ENCODE measurements at regions not wholly inside any gene's neighbourhood (a gene's known extent, or its start where the extent isn't known, plus 50 kb on each side); places are given as distances from the start of the nearest gene placed in this dataset.
"Not testable (repeated sequence)": the region's sequence is repeated elsewhere in the genome, so short reads cannot be mapped to it uniquely, and the experiment has no call there.

GRCh38 chr11:86166287-86166686 is 78.3 kb upstream of the EED start:
- DNase-seq: not testable (repeated sequence)

GRCh38 chr11:86164106-86164505 is 80.4 kb upstream of the EED start:
- no peak for DNase-seq

- not testable (repeated sequence) for DNase-seq
Observed at GRCh38 chr11:86163221-86163876, 81.2 kb upstream of the EED start.

GRCh38 chr11:86162239-86162638 is 82.3 kb upstream of the EED start:
- DNase-seq: no peak

GRCh38 chr11:86161837-86162236 is 82.7 kb upstream of the EED start:
- DNase-seq: no peak

- no peak for DNase-seq
Observed at GRCh38 chr11:86161336-86161735, 83.2 kb upstream of the EED start.

GRCh38 chr11:86160541-86161149 is 83.9 kb upstream of the EED start:
- DNase-seq: no peak

GRCh38 chr11:86159581-86159891 is 85.0 kb upstream of the EED start:
- DNase-seq: no peak

- peak in 1 of 5 donors; percentile 61 for DNase-seq
Observed at GRCh38 chr11:86158704-86159580, 85.6 kb upstream of the EED start.

- no peak for DNase-seq
Observed at GRCh38 chr11:86157797-86158378, 86.7 kb upstream of the EED start.

GRCh38 chr11:86156397-86156955 is 87.6 kb upstream of the PICALM start:
- no peak for DNase-seq

GRCh38 chr11:86155200-86155844 is 86.4 kb upstream of the PICALM start:
- DNase-seq: no peak

- no peak for DNase-seq
Observed at GRCh38 chr11:86153439-86153838, 84.6 kb upstream of the PICALM start.

- no peak for DNase-seq
Observed at GRCh38 chr11:86152901-86153300, 84.0 kb upstream of the PICALM start.

- no peak for DNase-seq
Observed at GRCh38 chr11:86152006-86152862, 83.3 kb upstream of the PICALM start.

GRCh38 chr11:86151174-86152005 is 82.5 kb upstream of the PICALM start:
- no peak for DNase-seq

- no peak for DNase-seq
Observed at GRCh38 chr11:86150847-86151173, 81.9 kb upstream of the PICALM start.

GRCh38 chr11:86149792-86150191 is 80.9 kb upstream of the PICALM start:
- no peak for DNase-seq

GRCh38 chr11:86148345-86148747 is 79.5 kb upstream of the PICALM start:
- no peak for DNase-seq

- DNase-seq: no peak
Observed at GRCh38 chr11:86147004-86147403, 78.1 kb upstream of the PICALM start.

Data from T-helper 1 cell (primary cell).